HG03175 (cell line): ENCODE measurements at regions not wholly inside any gene's neighbourhood (a gene's known extent, or its start where the extent isn't known, plus 50 kb on each side); places are given as distances from the start of the nearest gene placed in this dataset.
"Not testable (repeated sequence)": the region's sequence is repeated elsewhere in the genome, so short reads cannot be mapped to it uniquely, and the experiment has no call there.

Experiments
- ATAC-seq: cut with Tn5 transposase; IDR thresholded peaks from one replicate; pipeline ENCODE4 v1.9.1; 2021; ENCODE audit warnings: mild to moderate bottlenecking, moderate library complexity; ENCODE audit not compliant: unreplicated experiment

DNA sequence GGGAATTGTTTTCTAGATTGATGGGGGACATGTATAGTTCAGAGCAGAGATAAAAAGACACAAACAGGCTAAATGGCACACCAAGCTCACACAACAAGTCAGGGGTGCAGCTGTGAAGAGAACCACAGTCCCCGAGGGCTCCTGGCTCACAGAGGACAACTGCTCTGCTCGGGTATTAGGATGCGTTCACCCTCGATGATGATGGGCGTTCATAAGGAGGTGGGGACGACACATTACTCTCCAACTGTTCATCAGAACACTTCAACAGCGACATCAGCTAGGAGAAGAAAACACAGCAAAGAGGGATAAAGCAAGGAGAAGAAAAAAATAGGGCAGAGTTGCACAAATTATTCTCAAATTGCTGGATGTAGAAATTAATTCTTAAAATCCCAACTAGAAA lies 174.8 kb upstream of the RREB1 start:
- ATAC-seq = no peak

DNA sequence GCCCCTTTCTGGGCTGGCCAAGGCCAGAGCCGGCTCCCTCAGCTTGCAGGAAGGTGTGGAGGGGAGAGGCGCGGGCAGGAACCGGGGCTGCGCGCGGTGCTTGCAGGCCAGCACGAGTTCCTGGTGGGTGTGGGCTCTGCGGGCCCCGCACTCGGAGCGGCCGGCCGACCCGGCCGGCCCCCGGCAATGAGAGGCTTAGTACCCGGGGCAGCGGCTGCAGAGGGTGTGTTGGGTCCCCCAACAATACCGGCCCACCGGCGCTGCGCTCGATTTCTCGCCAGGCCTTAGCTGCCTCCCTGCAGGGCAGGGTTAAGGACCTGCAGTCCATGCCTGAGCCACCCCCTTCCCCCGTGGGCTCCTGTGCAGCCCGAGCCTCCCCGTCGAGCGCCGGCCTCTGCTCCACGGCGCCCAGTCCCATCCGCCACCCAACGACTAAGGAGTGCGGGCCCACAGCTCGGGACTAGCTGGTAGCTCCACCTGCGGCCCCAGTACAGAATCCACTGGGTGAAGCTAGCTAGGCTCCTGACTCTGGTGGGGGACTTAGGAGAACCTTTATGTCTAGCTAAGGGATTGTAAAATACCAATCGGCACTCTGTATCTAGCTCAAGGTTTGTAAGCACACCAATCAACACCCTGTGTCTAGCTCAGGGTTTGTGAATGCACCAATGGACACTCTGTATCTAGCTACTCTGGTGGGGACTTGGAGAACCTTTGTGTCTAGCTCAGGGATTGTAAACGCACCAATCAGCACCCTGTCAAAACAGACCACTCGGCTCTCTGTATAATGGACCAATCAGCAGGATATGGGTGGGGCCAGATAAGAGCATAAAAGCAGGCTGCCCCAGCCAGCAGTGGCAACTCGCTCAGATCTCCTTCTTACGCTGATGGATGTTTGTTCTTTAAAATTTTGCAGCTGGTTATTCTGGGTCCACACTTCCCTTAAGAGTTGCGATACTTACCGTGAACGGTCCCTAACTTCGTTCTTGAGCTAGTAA lies 167.4 kb upstream of the RREB1 start:
- ATAC-seq = no peak

DNA sequence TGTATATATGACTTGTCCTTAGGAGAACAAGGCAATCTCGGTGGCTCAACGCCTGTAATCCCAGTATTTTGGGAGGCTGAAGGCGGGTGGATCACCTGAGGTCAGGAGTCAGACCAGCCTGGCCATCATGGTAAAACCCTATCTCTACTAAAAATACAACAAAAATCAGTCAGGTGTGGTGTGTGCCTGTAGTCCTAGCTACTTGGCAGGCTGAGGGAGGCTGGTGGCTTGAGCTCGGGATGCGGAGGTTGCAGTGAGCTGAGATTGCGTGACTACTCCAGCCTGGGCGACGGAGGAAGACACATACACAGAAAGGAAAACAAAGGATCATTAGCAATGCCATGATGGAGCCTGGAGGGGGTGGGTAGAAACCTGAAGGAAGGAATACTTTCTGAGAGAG lies 166.6 kb upstream of the RREB1 start:
- no peak for ATAC-seq

DNA sequence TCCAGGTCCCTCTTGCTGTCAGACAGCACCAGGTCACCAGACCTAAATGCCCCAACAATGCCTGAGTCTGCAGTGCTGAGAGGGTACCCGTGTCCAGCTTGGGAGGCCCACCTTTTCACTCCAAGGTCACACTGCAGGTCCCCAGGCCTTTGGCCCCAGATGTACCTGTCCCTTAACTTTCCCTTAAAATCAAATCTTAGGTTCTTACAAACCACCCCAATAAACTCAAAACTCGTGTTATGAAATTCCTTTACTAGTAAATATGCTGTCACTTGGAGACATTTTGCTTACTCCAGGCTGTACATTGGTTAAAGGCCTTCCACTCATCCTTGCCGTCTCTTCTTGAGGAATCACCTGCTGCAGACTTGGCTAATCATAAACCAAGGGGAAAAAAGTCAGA lies 165.7 kb upstream of the RREB1 start:
- ATAC-seq = no peak

DNA sequence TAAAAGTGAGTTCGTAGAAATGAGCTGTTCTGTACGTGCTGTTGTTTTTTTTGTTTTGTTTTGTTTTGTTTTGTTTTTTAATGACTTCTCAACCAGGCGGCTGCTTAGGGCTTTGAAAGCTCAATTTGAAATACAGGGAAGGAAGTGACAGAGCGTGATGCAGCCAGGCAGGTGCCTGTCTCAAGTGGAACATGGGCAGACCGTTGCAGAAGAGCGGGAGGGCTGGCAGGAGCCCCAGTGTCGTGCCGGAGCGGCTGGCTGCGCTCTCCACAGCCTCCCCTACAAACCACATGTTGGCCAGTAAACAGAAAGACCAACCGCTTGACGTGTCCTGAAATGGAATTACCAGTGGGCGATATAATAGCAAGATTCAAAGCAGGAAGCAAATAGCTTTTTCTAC lies 164.9 kb upstream of the RREB1 start:
- ATAC-seq = no peak

DNA sequence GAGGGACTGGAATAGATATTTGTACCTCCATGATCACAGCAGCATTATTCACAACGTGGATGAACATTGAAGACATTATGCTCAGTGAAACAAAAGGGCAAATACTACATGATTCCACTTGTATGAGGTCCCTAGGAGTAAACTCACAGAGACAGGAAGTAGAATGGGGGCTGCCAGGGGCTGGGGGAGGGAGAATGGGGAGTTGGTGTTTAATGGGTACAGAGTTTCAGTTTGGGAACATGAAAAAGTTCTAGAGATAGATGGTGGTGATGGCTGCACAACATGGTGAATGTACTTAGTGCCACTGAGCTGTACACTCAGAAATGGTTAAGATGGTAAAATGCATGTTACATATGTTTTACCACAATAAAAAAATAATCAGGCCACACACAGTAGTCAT lies 164.3 kb upstream of the RREB1 start:
- ATAC-seq = no peak

DNA sequence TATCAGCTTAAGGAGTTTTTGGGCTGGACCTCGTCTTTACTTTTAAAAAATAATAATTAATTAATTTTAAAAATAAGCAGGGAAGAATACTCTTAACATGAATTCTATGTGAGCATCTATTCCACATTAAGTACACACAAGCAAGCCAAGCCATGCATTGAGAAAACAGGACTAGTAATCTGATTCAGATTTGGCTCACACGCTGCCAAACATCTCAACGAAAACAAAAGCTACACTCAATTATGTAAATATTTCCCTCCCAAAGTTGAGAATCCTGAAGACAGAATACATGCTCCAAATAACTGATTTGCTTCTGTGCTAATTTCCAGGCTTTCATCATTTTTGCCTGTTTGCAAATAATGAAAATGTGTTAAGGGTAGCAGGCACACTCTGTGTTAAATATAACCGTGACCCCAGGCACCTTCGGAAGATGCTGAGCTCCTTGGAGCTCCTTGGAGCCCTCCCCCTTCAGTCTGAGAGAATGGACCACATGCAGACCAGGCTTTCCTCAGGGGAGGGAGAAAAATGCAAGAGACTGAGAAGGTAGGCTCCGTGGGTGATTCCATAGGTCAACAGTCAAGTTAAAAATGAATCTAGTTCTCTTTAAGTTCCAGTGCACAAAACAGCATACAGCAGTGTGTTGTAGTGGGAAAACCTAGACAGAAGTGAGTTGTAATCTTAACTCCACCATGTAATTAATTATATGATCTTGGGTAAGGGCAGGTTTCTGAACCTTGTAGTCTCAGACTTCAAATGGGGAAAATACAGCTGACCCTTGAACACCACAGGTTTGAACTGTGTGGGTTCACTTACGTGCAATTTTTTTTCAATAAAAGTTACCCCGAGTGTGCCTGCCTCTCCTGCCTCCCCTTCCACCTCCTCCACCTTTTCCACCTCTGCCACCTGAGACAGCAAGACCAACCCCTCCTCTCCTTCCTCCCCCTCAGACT lies 161.3 kb upstream of the RREB1 start:
- ATAC-seq = no peak

DNA sequence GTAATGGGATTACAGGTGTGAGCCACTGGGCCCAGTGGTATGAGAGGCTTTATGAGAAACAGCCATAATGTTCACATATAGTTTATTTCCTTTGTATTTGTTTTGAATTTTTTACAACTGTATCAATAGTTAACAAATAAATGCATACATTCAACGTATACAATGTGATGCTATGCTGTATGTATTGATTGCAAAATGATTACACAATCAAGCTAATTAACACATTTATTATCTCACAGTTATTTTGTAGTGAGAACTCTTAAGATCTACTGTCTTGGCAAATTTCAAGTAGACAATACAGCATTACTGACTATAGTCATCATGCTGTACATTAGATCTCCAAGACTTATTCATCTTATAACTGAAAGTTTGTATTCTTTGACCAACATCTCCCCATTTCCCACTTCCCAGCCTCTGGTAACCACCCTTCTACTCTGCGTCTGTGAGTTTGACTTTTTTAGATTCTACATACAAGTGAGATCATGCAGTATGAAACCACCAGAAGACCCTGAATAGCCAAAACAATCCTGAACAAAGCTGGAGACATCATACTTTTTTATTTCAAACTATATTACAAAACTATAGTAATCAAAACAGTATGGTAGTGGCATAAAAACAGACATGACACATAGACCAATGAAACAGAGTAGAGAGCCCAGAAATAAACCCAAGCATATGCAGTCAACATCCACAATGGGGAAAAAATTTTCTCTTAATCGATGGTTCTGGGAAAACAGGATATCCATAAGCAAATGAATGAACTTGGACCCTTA lies 157.2 kb upstream of the RREB1 start:
- no peak for ATAC-seq

DNA sequence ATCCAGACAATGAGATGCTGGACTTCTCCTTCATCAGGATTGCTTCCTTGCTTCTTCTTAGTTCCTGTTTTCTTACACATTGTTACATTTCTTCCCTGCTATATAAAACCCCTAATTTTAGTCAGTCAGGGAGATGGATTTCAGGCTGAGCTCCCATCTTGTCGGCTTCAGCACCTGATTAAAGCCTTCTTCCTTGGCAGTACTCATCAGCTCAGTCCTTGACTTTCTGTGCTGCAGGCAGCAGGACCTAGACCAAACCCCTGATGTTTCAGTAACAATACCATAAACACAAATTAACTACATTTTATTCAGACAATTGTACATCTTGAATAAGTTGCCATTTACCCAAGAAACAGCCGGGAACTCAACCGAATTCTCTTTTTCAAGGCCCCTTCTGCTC lies 156.4 kb upstream of the RREB1 start:
- no peak for ATAC-seq

DNA sequence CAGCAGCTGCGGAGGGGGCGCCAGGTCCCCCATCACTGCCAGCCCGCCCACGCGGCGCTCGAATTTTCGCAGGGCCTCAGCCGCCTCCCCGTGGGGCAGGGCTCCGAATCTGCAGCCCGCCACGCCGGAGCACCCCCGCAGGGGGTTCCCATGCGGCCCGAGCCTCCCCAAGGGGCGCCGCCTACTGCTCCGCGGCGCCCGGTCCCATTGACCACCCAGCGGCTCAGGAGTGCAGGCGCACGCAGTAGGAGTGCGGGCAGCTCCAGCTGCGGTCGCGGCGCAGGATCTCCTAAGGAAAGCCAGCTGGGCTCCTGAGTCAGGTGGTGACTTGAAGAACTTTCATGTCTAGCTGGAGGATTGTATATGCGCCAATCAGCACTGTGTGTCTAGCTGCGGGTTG lies 155.3 kb upstream of the RREB1 start:
- no peak for ATAC-seq

DNA sequence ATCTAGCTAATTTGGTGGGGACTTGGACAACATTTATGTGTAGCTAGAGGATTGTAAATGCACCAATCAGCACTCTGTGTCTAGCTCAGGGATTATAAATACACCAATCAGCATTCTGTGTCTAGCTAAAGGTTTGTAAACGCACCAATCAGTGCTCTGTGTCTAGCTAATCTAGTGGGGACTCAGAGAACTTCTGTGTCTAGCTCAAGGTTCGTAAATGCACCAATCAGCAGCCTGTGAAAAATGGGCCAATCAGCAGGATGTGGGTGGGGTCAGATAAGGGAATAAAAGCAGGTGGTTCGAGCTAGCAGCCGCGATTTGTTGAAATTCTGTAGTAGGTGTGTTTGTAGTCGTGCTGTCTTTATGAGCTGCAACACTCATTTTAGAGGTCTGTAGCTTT lies 154.8 kb upstream of the RREB1 start:
- not testable (repeated sequence) for ATAC-seq

DNA sequence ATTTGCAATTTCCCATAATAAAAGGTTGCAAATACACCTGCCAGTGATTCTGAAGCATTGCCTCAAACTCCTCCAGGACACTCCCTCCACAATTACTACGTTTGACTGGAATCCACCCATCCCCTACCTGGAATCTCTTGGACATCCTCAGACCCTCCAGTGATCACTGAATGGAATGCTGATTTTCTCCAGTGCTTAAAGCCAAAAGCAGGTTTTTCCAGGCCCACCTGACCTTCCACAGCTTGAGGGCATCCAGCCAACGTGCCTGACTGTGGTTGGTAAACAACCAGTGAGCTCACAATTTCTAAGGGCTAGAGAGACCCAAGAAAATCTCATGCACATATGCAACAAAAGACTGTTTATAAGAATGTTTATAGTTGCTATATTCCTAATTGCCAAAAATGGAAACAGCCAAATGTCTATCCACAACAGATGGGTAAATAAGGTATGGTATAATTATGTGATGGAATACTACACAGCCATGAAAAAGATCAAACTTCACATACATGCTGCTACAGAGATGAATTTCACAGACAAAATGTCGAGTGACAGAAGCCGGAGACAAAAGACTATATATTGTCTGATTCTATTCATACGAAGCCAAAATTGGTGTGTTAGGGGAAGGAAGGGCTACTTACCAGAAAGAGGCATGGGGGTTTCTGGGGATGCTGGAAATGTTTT lies 147.1 kb upstream of the RREB1 start:
- ATAC-seq = no peak

DNA sequence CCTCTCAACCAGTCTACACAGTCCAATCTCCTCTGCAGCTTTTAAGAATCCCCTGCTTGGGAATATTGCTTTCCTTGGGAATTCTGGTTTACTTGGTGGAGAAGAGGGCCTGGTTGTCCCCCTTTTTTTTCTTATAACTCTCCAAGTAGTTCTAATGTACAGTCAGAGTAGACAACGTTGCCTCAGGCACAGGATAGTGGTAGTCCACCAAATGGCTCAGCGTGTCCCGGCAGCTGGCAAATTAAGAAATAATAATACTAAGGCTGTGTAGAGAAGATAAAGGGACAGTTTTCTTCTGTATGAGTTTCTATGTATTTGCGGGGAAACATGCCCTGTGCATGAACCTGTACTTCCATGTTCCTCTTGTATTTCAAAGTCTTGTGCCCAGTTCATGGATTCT lies 145.7 kb upstream of the RREB1 start:
- no peak for ATAC-seq

DNA sequence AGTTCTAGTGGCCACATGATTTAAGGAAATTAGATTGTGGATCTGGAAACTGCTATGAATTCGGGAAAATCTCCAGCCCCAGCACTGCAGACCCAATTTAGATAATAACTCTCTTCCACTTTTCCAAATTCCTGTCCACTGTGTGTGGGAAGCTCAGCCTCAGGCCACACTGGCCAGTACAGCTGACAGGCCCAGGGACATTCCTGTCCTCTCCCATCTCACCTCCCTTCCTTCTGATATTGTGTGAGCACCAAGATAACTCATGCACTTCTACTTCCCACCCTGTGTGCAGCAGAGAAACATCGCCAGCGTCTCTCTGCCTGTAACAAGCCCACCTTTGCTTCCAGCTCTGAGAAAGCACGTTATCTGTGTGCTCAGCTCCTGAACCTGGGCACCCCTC lies 145.1 kb upstream of the RREB1 start:
- ATAC-seq = no peak

DNA sequence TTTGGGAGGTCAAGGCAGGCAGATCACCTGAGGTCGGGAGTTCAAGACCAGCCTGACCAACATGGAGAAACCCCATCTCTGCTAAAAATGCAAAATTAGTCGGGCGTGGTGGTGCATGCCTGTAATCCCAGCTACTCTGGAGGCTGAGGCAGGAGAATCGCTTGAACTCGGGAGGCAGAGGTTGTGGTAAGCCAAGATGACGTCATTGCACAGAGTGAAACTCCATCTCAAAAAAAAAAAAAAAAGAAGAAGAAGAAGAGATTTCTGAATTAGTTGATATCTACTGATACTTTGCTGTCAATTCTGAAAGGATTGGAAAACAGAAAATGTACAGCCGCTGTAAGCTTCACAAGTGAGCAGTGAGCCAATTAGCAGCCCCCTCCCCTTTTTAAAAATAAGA lies 144.4 kb upstream of the RREB1 start:
- ATAC-seq = not testable (repeated sequence)

DNA sequence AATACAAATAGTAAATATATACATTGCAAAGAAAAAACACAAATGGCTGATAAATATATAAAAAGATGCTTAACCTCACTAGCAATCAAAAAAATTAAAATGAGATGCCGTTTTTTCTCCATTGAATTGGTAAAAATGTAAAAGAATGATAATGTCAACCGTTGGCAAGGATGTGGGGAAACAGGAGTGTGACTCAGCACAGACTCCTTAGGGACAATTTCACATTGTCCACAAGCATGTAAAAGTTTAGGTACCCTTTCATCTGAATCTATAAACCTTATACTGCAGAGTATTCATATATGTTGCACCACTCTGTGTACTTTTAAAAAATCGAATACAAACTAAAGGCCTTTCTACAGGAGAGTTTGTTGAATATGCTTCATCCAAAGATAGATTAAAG lies 143.1 kb upstream of the RREB1 start:
- no peak for ATAC-seq

DNA sequence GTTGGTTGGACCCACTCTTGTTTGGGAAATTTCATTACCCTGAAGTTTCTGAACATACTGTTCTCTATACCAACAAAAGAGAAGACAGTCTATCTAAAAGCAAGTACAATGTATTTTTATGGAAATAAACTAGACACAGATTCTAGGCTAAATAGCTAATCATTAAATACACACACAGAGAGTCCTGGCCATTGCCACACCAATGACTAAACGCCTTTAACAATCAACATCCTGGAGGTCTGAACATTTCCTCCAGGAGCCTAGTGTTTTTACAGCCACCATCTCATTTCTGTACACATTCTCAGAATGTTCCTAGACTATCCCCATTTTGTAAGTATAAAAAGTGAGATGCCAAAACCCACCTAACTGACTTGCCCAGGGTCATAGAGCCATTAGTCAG lies 141.6 kb upstream of the RREB1 start:
- ATAC-seq = no peak

DNA sequence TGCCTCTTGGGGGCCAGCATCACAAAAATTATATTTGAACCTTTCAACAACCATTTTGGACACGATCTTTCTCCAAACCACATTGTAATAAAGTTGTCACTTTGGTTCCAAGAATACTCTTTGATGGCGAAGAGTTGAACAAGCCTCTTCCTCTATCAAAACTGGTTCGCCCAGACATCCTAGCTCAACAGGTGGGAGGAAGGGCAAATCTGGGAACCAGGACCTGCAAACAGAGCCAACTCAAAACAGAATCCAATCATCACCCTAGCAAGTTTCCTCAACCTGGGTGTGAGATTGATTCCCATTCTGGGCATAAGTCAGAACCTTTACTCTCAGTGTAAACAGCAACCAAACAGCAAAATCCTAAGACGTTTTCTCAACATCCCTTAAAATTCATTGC lies 141.2 kb upstream of the RREB1 start:
- no peak for ATAC-seq

DNA sequence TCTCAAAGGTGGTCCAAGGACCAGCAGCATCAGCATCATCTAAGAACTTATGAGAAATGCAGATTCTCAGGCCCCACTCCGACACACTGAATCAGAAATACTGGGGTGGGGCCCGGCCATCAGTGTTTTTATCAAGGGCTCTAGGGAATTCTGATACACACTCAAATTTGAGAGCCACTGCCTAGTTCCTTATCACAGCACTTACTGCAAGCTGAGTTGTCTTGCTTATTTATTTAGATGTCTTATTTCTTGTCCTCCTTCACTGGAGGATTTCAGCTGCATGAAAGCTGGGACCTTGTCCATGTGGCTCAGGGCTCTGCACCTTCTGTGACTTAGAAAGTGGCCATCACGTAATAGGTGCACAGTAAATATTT lies 139.4 kb upstream of the RREB1 start:
- ATAC-seq = no peak

DNA sequence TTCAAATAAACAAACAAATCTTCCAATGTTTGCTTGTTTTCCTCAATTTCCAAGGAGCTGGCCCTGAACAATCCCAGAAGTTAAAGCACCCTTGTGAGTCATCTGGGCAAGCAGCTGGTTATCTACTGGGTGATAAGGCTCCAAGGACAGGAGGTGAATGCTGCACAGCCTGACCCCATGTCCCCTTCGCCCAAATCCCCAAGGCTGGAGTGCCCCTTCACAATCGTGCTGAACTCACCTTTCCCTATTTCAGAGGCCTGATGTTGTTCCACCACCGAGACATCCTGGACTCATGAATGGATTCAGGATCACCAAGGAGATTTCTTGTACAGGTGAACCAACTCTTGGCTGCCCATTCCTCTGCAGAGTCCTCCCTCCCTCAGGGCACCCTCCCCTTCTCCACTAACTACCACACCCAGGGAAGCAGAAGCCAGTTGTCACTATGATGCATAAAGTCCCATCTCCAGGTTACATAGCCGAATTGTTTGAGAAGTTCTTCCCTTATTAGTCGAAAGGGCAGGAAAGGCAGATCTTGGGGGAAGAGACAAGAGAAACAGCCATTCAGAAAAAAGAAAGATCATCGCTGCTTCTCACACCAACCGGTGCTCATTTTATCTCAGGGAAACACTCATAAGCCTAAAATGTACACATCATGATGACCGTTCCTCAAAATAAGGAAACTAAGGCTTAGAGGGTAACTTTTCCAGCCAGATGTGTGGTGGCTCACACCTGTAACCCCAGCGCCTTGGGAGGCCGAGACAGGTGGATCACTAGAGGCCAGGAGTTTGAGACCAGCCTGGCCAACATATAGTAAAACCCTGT lies 138.8 kb upstream of the RREB1 start:
- ATAC-seq = no peak
